HepG2 (cell line): ENCODE measurements at regions not wholly inside any gene's neighbourhood (a gene's known extent, or its start where the extent isn't known, plus 50 kb on each side); places are given as distances from the start of the nearest gene placed in this dataset.

ENCODE experiments used
- ATAC-seq: fragments of 200-7000 bp; cut with Tn5 transposase; 3 replicates; pipeline ENCODE4 v1.9.1; 2020; ENCODE audit warnings: mild to moderate bottlenecking, moderate library complexity
- BruUV-seq: library from RNA; stranded (reverse); fragments of 400-500 nt; replicated peaks from 2 replicates; lab custom pipeline; 2021; lab: Mats Ljungman, UMichigan
- CTCF ChIA-PET: fragments of 300-600 bp; formaldehyde crosslinking; extraction: SDS; loops from one replicate; lab custom pipeline; 2021; ENCODE audit warnings: low total read pairs, inconsistent platforms, low intra/inter-chr PET ratio; lab: Yijun Ruan, JAX
- POLR2A ChIA-PET: fragments of 350-600 bp; sonication (Branson Sonifier 250); formaldehyde crosslinking; loops from one replicate; lab custom pipeline; 2020; ENCODE audit warnings: antibody characterized with exemption, inconsistent platforms; lab: Yijun Ruan, JAX
- DNase-seq: peaks from one replicate; pipeline ENCODE4 v3.0.0-alpha.2; 2015; ENCODE audit warnings: low spot score
- FAIRE-seq: peaks from 3 replicates; lab custom pipeline; 2011; peaks lifted over from hg19 to GRCh38; lab: Jason Lieb, UNC
- H2AFZ ChIP-seq: one replicate; pipeline ENCODE4 v1.6.1; 2011; ENCODE audit warnings: low read length, inconsistent platforms
- H3K27ac ChIP-seq: fragments of 300-600 bp; 3 replicates; pipeline ENCODE4 v1.8.0; 2011; ENCODE audit warnings: mixed run types, mild to moderate bottlenecking, mixed read lengths, low read length, inconsistent platforms; ENCODE audit not compliant: insufficient read depth; ENCODE audit errors: extremely low read length
- H3K27me3 ChIP-seq, 2 experiments: fragments of 200-600 bp in 1 of 2; 2 replicates in 1 of 2; 3 replicates in 1 of 2; pipeline versions ENCODE4 v1.6.0 to v1.8.0; 2011; ENCODE audit warnings: low read length in 2 of 2, mild to moderate bottlenecking in 2 of 2, moderate library complexity in 2 of 2, inconsistent platforms in 1 of 2; ENCODE audit not compliant: insufficient read depth in 2 of 2, control insufficient read depth in 1 of 2
- H3K36me3 ChIP-seq, 2 experiments: fragments of 200-600 bp in 1 of 2; replicated peaks in 1 of 2; 2 replicates in 1 of 2; 3 replicates in 1 of 2; pipeline versions ENCODE4 v1.5.1 to v1.8.0; 2011; ENCODE audit warnings: low read length in 2 of 2, inconsistent platforms in 1 of 2; ENCODE audit not compliant: insufficient read depth in 2 of 2, control insufficient read depth in 1 of 2
- H3K4me1 ChIP-seq: 2 replicates; pipeline ENCODE4 v1.5.1; 2012; ENCODE audit warnings: low read length, inconsistent platforms; ENCODE audit not compliant: insufficient read depth
- H3K4me2 ChIP-seq: 2 replicates; pipeline ENCODE4 v1.6.0; 2011; ENCODE audit warnings: low read depth, low read length, inconsistent platforms
- H3K4me3 ChIP-seq, 3 experiments: fragments of 200-600 bp in 1 of 3; sonication (generic), shearing (Covaris generic) in 1 of 3; replicated peaks in 1 of 3; 2 replicates each; pipeline ENCODE4 v1.5.1; 2011 to 2016; ENCODE audit warnings: low read length in 3 of 3, inconsistent platforms in 2 of 3, low read depth in 2 of 3, mild to moderate bottlenecking in 2 of 3, control low read depth in 1 of 3, mixed read lengths in 1 of 3; ENCODE audit not compliant: insufficient read depth in 1 of 3
- H3K79me2 ChIP-seq: one replicate; pipeline ENCODE4 v1.6.1; 2011; ENCODE audit warnings: low read length, inconsistent platforms; ENCODE audit not compliant: insufficient read depth
- H3K9ac ChIP-seq: 2 replicates; pipeline ENCODE4 v1.6.0; 2011; ENCODE audit warnings: mild to moderate bottlenecking, low read depth, low read length, inconsistent platforms; ENCODE audit not compliant: insufficient read depth
- H3K9me3 ChIP-seq: 2 replicates; pipeline ENCODE4 v1.5.1; 2012; ENCODE audit warnings: mild to moderate bottlenecking, low read length
- H4K20me1 ChIP-seq: 2 replicates; pipeline ENCODE4 v1.6.0; 2011; ENCODE audit warnings: inconsistent platforms, mild to moderate bottlenecking, low read length, moderate library complexity; ENCODE audit not compliant: insufficient read depth
- CCAR2 ChIP-seq: fragments of 200-400 bp; formaldehyde crosslinking; optimal IDR thresholded peaks from 2 replicates; pipeline ENCODE3; 2018; ENCODE audit warnings: low read depth, mild to moderate bottlenecking, low read length, moderate library complexity
- ETV5 ChIP-seq: IDR thresholded peaks from 2 replicates; pipeline ENCODE4 v1.6.1; 2018; ENCODE audit warnings: missing biosample characterization, missing genetic modification reagents, inconsistent platforms, borderline replicate concordance
- KDM1A ChIP-seq: IDR thresholded peaks from 2 replicates; pipeline ENCODE4 v1.6.1; 2016; ENCODE audit warnings: missing compliant biosample characterization
- PHF8 ChIP-seq: sonication (generic); formaldehyde crosslinking; IDR thresholded peaks from 2 replicates; pipeline ENCODE4 v1.5.0; 2020; ENCODE audit warnings: missing genetic modification reagents
- RXRA ChIP-seq: sonication (generic); formaldehyde crosslinking; IDR thresholded peaks from 2 replicates; pipeline ENCODE4 v1.5.1; 2020; ENCODE audit warnings: missing genetic modification reagents
- SP4 ChIP-seq: sonication (generic); formaldehyde crosslinking; IDR thresholded peaks from 2 replicates; pipeline ENCODE4 v1.8.1; 2023; ENCODE audit warnings: mild to moderate bottlenecking, missing genetic modification reagents
- TARDBP ChIP-seq: sonication (generic); formaldehyde crosslinking; IDR thresholded peaks from 2 replicates; pipeline ENCODE4 v1.8.0; 2022; ENCODE audit warnings: mild to moderate bottlenecking, missing genetic modification reagents
- THAP11 ChIP-seq: IDR thresholded peaks from 2 replicates; pipeline ENCODE4 v1.6.1; 2016; ENCODE audit warnings: missing biosample characterization, missing genetic modification reagents
- ZNF251 ChIP-seq: sonication (generic); formaldehyde crosslinking; IDR thresholded peaks from 2 replicates; pipeline ENCODE4 v1.9.0; 2021; ENCODE audit warnings: mild to moderate bottlenecking, missing genetic modification reagents
- ZNF550 ChIP-seq: sonication (generic); formaldehyde crosslinking; IDR thresholded peaks from 2 replicates; pipeline ENCODE4 v1.4.0; 2020; ENCODE audit warnings: mild to moderate bottlenecking, missing genetic modification reagents, borderline replicate concordance
- ZNF691 ChIP-seq: sonication (generic); formaldehyde crosslinking; IDR thresholded peaks from 2 replicates; pipeline ENCODE4 v1.4.0; 2020; ENCODE audit warnings: missing genetic modification reagents, low read depth, mild to moderate bottlenecking, borderline replicate concordance
- ZNF776 ChIP-seq: sonication (generic); formaldehyde crosslinking; IDR thresholded peaks from 2 replicates; pipeline ENCODE4 v1.4.0; 2020; ENCODE audit warnings: mild to moderate bottlenecking, missing genetic modification reagents
- WGBS: methylation state at CpG from one replicate; pipeline ENCODE4 v1.1.6; 2017; ENCODE audit warnings: low lambda C conversion rate; 5-methylcytosine and 5-hydroxymethylcytosine counted together
- in situ Hi-C: cut with HindIII; loops from 2 replicates; pipeline ENCODE4 v1.10.0; 2017; ENCODE audit warnings: low pct_unique_long_range_greater_than_20kb; ENCODE audit not compliant: extremely low pct_ligation_motif_present
- intact Hi-C: fragments of 100-400 bp; cut with micrococcal nuclease; formaldehyde crosslinking; loops from one replicate; pipeline ENCODE4 v1.10.0; 2022; ENCODE audit not compliant: unreplicated experiment
- TF ChIP-seq, protein P1 (sequence below): sonication (generic); IDR thresholded peaks from 2 replicates; pipeline ENCODE4 v1.6.1; 2016; ENCODE audit warnings: low read depth, borderline replicate concordance
- TF ChIP-seq, protein P2 (sequence below): sonication (generic); formaldehyde crosslinking; conservative IDR thresholded peaks from 2 replicates; pipeline ENCODE4 v1.4.0; 2020; ENCODE audit warnings: missing genetic modification reagents

DNA sequence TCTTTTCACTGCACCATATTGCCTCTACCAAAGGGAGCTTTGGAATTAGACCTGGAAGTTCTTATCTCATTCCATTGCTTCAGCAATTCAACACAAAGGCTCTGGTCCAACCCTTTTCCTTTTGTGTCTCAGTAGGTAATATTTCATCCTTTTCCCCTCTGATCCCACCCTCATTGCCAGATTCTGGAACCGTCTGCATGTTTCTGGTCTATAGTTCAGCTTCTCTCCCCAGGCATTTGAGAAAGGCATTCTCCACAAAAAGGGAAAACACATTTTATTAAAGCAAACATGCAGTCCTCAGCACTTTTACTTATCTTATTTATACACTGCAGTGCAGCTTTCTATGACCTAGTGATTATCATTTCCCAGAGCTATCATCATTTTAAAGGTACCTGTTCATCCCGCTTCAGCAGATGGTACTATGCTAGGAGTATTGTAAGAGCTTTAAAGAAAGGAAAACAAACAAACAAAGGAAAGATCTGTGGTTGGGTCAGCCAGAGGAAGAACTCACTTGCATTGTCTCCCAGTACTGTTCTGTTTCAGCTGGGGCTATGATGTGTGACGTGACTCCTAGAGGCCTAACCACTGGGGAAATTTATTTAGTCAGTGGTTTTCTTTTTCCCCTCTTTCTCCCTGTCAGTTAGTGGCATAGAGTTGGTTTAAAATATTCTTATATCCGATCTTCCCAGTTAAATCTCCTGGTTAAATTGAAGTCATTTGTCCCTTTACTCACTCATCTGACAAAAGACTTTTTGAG is 269.2 kb downstream of the TMEM38B start:
- Histone ChIP-seq H3K9ac (no peak overlapping the region), H3K79me2 (no peaks in the 10 kb centered on the region), H4K20me1 (no peaks in the 10 kb centered on the region), H2AFZ (no peak overlapping the region), H3K27me3 (no peaks in the 10 kb centered on the region), H3K4me2 (no peak overlapping the region), H3K4me3 (no peak overlapping the region), H3K4me1 (no peaks in the 10 kb centered on the region), H3K9me3 (no peaks in the 10 kb centered on the region), H3K27ac (no peak overlapping the region), H3K36me3 (no peaks in the 10 kb centered on the region)
- FAIRE-seq (no peak), DNase-seq (no peak), ATAC-seq (no peak)
- ChIA-PET CTCF (no interaction called here), POLR2A (no interaction called here)
- intact Hi-C loops: no loop called here
- no TSS peak for BruUV-seq
- in situ Hi-C loops: no loop called here
- 11% methylated on average over 4 of the region's 4 CpGs for WGBS
- TF ChIP-seq SP4 (CRISPR knock-in tag): no peak
- TF ChIP-seq ZNF691: no peak
- TF ChIP-seq, protein P1, sequence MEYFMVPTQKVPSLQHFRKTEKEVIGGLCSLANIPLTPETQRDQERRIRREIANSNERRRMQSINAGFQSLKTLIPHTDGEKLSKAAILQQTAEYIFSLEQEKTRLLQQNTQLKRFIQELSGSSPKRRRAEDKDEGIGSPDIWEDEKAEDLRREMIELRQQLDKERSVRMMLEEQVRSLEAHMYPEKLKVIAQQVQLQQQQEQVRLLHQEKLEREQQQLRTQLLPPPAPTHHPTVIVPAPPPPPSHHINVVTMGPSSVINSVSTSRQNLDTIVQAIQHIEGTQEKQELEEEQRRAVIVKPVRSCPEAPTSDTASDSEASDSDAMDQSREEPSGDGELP: no peak
- no peak for TF ChIP-seq PHF8
- TF ChIP-seq TARDBP (CRISPR knock-in tag): no peak
- no peak for TF ChIP-seq ZNF550 (CRISPR knock-in tag)
- no peak for TF ChIP-seq ETV5 (CRISPR knock-in tag)
- TF ChIP-seq RXRA (CRISPR knock-in tag): no peak
- no peak for TF ChIP-seq KDM1A (CRISPR knock-in tag)
- TF ChIP-seq ZNF251 (CRISPR knock-in tag): no peak
- no peak for TF ChIP-seq ZNF776
- TF ChIP-seq THAP11 (CRISPR knock-in tag): no peak
- TF ChIP-seq, protein P2, sequence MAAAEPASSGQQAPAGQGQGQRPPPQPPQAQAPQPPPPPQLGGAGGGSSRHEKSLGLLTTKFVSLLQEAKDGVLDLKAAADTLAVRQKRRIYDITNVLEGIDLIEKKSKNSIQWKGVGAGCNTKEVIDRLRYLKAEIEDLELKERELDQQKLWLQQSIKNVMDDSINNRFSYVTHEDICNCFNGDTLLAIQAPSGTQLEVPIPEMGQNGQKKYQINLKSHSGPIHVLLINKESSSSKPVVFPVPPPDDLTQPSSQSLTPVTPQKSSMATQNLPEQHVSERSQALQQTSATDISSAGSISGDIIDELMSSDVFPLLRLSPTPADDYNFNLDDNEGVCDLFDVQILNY: no peak
- no peak for TF ChIP-seq CCAR2
